Sciatic nerve (tissue), 2 donors: ENCODE measurements at regions not wholly inside any gene's neighbourhood (a gene's known extent, or its start where the extent isn't known, plus 50 kb on each side); places are given as distances from the start of the nearest gene placed in this dataset.
A peak's percentile ranks its signal among the peaks of the same experiment; 100 is the strongest.

Experiments used
- ATAC-seq: fragments of 200-7000 bp; cut with Tn5 transposase; one replicate; pipeline ENCODE4 v1.9.1; 2020; ENCODE audit warnings: mild to moderate bottlenecking, moderate library complexity
- DNase-seq: peaks from one replicate; pipeline ENCODE4 v3.0.0-alpha.2; 2020; ENCODE audit warnings: low spot score
- intact Hi-C: fragments of 100-400 bp; cut with DNase I; formaldehyde crosslinking; loops from one replicate; pipeline ENCODE4 v1.14.2; 2022
- donor health status: DM: no; HTN: no; CAD: no.
- donor health status: DM: no; HTN: no; CAD: no.

DNA sequence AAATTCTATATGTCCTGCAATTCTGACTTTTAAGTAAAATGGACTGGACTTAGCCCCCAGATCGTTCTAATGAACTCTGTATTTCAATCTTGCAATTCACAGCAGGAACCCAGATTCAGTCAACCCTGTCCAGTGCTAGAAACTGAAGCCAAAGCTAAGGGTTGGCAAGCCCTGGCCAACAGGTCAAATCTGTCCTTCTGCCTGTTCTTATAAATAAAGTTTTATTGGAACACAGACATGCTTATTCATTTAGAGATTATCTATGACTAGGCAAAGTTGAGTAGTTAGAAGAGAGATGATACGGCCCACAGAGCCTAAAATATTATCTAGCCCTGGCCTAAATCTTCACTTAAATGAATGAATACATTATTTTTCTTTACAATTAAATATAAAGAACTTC lies 339.2 kb upstream of the JARID2 start:
- no peak for ATAC-seq
- intact Hi-C loops, result no loop called here
- DNase-seq, result no peak

DNA sequence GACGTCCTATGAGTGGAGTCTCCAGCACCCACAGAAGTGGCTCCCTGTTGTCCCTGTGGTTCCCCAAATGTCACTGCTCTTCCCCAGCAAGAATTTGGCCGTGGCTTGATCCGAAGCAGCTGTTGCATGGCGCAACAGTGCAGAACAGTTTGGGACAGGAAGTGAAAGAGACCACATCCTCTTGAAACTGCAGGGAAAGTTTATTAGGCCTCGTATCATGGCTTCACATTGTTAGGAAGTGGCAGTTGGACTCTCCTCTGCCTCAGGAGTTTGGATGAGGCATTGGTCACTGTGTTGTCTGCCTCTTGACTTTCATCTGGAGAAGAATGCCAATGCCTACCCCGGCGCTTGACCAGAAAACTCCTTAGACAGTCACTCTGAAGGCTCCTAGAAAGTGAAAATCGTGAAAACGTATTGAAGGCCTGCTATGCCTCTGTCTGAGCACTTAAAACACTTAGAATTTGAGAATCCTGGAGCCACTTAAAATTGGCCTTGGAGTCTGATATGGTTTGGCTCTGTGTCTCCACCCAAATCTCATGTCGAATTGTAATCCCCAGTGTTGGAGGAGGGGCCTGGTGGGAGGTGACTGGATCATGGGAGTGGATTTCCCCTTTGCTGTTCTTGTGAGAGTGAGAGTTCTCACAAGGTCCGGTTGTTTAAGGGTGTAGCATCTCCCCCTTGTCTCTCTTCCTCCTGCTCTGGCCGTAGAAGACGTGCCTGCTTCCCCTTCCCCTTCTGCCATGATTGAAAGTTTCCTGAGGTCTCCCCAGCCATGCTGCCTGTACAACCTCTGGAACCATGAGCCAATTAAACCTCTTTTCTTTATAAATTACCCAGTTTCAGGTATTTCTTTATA lies 334.9 kb upstream of the JARID2 start:
- ATAC-seq, result peak; percentile 79
- intact Hi-C loops, result no loop called here
- no peak for DNase-seq

DNA sequence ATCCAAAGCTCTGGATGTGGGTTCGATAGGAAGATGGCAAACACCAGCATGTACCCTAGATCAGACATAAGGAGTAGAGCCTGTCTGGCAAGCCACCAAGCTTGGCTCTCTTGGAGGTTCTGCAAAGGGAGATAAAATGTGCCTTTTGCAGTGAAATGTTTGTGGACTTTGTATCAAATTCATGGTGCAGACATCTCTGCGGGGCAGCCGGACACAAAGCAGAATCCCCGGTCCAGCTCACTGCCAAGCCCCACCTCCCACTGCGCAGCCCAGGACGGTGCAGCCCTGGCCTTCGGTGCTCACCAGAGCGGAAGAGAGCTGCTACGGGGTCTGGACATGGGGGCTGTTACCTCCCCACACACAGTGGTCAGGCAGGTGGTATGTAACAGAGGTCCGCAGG lies 333.6 kb upstream of the JARID2 start:
- intact Hi-C loops, result no loop called here
- DNase-seq (no peak), ATAC-seq (no peak)

DNA sequence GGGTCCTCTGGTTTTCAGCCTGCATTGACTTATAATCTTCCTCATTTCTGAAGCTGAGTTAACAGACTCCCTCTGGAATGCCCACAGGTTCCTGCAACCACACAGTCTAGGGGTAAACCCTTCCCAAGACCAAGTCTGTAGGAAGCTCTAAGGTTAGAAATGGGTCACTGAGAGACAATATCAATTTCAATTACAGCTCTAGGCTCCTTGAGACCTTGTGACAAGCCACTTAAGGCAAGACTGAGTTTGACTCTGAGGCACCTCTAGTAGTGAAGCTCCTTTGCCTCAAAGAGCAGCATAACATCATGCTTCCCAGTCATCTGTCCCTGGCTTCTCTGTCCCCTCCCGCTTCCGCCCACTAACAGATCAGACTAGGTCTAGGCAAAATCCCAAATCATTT lies 333.2 kb upstream of the JARID2 start:
- no peak for DNase-seq
- ATAC-seq, result no peak
- intact Hi-C loops, result no loop called here

DNA sequence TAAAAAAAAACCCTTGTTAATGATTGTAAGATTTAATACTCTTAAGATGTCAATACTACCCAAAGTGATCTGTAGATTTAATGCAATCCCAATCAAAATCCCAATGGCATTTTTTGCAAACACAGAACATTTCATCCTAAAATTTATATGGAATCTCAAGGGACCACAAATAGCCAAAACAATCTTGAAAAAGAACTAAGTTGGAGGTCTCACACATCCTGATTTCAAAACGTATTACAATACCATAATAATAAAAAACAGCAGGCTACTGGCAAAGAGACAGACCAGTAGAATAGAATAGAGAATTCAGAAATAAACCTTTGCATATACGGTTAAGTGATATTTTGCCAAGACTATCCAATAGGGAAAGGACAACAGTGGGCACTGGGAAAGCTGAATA lies 331.9 kb upstream of the JARID2 start:
- DNase-seq (no peak), ATAC-seq (no peak)
- intact Hi-C loops, result no loop called here

DNA sequence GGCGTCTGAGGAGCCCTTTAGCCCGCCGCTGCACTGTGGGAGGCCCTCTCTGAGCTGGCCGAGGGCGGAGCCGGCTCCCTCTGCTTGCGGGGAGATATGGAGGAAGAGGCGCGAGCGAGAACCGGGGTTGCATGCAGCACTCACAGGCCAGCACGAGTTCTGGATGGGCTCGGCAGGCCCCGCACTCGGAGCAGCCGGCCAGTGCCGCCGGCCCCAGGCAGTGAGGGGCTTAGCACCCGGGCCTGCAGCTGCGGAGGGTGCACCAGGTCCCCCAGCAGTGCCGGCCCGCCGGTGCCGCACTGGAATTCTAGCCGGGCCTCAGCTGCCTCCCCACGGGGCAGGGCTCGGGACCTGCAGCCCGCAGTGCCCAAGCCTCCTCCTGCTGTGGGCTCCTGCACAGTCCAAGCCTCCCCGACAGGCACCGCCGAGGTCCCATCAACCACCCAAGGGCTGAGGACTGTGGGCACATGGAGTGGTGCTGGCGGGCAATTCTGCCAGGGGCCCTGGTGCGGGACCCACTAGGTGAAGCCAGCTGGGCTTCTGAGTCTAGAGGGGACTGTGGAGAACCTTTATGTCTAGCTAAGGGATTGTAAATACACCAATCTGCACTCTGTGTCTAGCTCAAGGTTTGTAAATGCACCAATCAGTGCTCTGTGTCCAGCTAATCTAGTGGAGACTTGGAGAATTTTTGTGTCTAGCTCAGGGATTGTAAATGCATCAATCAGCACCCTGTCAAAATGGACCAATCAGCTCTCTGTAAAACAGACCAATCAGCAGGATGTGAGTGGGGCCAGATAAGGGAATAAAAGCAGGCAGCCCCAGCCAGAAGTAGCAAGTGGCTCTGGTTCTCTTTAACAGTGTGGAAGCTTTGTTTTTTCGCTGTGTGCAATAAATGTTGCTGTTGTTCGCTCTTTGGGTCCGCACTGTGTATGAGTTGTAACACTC lies 329.7 kb upstream of the JARID2 start:
- ATAC-seq (no peak), DNase-seq (no peak)
- intact Hi-C loops, result no loop called here

DNA sequence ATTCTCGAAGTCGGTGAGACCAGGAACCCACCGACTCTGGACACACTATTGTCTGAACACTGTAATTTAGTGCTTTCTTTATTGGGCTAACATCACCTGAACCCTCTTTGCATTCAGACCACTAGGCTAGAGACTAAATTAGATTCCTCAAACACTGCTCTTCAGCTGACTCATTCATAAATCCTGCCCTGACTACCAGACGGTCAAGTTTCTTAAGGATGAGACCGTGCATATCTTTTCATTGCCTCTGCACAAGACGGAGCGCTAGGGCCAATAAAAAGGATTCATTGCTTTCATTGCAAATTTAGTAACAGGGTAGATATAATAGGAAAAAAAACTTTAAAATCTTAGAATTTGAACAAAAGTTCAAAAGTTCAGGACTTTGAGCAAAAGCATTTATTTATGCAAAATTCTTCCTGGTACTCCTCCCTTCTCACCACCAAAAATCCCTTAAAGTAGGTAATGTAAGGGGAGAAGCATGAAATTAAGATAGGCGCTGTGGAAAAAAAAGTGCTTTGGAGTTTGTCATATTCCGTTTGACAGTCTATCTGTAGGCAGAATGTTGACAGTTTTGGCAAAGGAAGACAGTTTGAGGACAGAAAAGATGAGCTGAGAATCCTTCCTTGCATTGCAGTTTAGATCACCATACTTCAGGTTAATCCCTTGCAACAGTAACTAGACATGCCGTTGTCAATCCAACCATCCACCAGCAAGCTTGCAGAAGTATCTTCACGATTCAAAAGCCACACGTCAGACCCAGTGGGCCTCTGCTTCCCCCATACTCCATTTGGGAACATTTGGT lies 328.6 kb upstream of the JARID2 start:
- DNase-seq (no peak), ATAC-seq (no peak)
- intact Hi-C loops, result no loop called here

DNA sequence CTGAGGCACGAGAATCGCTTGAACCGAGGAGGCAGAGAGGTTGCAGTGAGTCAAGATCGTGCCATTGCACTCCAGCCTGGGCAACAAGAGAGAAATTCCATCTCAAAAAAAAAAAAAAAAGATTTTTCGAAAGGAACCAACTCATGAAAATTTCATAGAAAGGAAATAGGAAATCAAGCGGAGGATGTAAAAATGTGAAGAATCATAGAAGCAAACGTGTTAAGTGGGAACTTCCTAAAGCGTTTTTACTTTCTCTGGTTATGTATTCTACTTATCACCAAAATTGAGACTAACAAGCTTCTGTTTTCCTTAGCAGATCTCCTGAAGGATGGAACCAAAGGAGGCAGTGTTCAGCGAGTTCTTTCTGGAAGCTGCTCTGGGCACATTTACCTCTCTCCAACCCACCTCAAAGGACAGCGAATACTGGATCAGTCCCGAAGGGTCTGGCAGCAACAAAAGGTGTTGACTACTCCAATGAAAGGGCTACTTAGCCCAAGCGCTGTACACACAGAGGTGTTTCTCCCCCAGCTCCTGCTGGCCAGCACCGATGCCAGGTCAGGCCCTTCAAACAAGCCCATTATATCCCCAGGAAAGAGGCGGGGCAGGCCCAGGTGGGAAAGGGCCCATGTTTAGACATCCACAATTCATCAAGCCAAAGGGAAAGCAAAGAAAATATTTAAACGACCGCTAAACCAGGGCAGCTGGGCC lies 327.5 kb upstream of the JARID2 start:
- intact Hi-C loops, result no loop called here
- ATAC-seq (no peak), DNase-seq (no peak)

DNA sequence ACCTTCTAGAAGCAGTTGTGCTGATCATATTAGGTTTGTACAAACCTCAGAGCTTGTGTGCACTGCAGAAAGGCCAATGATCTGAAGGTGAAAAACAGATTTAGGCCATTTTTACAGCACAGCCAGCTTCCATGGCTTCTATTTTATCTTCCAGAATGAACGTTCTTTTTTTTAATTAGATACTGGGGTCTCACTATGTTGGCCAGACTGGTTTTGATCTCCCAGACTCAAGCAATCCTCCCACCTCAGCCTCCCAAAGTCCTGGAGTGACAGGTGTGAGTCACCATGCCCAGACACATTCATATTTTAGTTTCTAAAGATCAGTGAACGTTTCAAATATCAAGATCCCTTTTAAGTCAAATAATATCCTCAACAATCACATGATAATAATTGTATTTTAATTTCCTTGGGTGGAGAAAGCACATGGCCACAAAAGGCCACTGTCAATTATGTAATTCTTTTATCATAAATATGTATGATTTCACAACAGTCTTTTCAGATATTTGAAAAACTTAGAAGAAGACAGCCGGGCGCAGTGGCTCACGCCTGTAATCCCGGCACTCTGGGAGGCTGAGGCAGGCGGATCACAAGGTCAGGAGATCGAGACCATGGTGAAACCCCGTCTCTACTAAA lies 326.7 kb upstream of the JARID2 start:
- no peak for ATAC-seq
- DNase-seq, result no peak
- intact Hi-C loops, result no loop called here

DNA sequence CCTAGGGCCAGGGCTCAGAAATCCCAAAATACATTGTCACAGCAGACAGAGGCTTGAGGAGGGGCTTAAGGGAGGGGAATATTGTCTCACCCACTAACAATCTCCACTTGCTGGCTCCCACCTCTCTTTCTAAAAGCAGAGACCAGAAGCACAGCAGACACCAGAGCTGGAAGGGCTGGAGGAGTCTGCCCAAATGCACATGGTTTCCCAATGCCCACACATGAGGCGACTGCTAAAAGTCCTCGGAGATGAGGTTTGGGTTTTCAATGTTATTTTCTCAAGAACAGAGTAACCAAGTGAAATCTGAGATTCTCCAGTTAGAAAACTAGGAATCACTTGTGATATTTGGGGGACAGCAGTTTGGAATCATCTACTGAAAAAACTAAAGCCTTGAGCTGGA lies 325.6 kb upstream of the JARID2 start:
- intact Hi-C loops, result no loop called here
- DNase-seq, result no peak
- no peak for ATAC-seq

DNA sequence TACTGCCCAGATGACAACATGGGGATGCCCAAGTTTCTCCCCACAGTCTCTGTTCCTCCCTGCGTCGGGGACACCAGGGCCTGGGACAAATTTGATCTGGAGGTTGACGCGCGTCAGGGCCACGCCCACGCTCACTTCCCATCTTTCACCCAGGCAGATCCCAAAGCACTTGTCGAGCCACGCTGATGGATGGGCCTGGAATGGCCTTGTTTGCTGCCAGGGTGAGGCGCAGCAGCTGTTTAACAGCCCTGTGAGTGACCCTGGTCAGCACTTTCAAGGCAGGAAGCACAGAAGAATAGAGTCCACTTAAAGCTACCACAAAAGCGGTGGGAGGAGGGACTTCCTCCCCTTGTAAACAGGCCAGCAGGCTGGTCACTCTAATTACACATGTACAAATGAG lies 324.7 kb upstream of the JARID2 start:
- ATAC-seq, result peak; percentile 82
- intact Hi-C loops, result no loop called here
- DNase-seq, result peak; percentile 68

DNA sequence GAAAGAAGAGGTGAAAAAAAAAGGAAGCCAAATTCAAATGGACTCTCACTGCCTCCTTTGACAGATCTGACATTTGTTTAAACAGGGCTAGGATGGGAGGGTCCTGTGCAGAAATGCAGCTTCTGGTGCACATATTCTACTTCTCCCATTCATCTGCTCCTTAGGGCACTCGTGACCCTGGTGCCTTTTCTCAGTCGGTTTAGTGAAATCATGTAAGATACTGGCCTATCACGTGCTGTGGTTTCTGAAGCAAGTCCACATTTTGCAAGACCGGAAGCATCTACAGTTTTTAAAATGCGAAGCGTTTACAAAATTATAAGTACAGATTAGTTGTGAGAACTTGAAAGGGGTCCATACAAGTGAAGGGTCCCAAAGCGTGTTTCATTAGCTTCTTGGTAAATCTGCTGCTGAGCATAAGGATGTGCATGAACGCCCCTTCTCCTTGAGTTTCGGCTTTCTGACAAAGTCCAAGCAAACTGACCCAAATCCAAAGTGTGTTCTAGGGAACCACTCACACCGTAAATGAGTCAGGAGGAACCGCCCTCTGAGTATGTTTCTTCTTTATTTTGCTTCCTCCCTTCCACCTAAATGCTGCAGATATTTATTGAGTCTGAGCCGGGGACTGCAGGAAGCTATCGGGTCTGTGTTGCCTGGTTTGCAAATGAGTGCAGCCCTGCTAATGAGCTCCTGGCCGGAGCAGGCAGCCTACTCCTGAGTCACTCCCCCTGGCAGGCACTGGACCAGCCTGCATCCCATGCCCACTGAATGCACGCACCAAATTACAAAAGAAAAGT lies 323.8 kb upstream of the JARID2 start:
- peak; percentile 83 for ATAC-seq
- intact Hi-C loops, result no loop called here
- no peak for DNase-seq

DNA sequence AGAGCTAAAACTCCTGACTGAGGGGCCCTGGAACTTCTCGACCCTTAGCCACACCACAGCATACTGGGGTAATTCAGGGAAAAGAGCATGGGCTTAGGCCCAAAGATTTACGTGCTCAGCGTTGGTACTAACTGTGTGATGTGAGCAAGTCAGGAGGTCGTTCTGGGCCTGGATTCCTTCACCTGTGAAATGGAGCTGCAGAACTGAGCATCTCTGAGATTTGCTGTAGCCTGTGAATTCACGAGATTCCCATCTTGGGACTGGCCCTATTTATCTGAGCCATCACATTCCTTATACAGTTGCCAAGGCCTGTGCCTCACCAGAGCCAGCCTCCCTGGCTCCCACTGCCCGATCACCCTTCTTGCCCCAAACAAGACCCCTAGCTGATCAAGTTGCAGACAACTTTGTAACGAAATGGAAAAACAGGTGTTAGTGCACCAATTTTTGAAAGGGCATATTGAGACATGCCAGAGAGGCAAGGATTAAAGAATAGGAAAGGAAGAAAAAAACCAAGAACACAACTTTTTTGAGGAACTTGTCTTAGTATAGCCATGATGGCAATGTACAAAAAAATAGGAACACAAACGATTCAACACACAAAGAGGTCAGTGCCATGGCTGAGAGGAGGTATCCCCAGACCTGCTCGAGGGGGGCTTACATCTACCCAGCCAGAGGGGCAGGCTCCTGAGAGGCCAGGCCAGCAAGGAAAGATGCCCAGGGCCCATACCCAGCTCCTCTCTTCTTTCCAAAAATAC lies 323.0 kb upstream of the JARID2 start:
- intact Hi-C loops, result no loop called here

DNA sequence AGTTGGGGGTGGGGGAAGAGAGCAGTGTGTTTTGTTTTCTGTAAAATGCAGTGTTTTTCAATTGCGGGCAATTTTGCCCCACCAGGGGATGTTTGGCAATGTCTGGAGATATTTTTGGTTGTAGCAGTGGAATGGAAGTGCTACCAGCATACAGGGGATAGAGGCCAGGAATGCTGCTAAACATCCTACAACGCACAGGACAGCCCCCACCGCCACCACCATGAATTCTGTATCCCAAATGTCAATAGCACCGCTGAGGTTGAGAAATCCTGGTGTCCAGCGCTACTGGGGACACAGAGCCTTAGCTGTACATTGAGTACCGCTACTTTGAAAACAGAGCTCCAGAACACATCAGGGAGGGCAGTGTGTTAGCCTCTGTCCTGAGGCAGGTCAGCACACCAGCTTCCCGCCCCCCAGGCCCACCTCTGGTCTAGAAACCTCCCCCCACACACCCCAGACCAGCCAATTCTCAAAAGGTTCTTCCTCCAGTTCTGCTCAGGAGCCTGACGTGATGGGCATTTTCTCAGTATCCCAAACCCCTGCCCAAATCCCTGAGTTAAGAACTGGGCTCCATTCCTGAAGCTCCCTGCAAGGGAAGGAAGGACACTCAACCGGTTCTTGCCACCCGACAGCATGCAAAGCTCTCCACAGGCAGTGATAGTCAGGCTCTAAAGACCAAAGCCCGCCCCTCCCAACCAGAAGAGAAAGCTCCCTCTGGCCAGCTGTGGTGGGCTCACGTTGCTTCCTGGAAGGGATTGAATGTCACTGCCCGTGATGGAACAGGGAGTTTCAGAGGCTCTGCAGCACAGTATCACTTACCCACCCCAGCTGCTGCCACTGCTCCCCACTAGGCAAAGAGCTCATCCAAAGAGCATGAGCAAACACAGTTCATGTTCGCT lies 321.5 kb upstream of the JARID2 start:
- DNase-seq (no peak), ATAC-seq (no peak)
- intact Hi-C loops, result no loop called here

More for the DNA sequence above, 323.0 kb upstream of the JARID2 start:
- DNase-seq (no peak), ATAC-seq (no peak)

DNA sequence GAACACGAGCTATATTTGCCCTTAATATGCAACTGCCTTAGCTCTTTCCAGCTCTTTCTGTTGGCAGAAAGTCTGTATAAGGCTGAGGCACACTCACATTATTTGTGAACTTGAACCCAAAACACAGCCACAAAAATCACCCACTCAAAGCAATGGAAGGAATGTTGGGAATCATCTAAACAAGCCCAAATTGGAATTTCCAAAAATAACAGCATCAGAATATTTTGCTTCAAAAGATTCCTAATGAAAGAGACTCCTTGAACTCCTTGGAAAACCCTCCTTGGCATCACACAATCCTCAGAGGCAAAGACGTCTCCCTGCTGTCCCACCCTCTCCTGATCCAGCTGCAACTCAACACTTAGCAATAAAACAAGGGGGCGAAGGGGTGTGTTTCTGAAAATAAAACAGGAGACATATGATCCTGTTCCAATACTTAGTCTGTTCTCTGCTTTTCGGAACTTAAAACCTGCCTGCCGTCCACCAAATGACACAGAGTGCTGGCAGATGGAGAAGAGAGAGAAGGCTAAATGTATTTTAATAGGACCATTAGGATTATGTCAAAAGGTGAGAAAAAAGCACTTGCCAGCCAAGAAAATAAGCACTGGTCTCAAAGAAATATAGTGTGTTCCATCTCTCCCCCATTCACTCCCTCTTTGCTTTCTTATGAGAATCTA lies 320.7 kb upstream of the JARID2 start:
- ATAC-seq (no peak), DNase-seq (no peak)
- intact Hi-C loops, result no loop called here

DNA sequence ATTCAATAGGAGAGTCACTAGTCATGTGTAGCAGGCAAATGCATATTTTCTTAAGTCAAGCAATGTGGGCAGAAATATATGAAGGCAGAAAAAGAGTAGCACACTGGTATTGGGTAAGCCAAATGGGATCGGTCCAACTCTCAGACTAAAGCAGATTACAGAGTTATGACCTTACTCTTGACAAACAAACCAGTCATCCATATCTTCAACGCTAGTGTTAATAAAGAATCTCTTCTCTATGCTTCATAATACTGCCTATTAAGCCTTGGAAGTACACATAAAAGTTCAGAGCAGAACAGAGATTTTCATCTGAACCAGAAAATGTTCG lies 320.2 kb upstream of the JARID2 start:
- intact Hi-C loops, result no loop called here
- DNase-seq, result no peak
- ATAC-seq, result no peak
